Fibroblast of upper back skin (primary cell): ENCODE measurements at regions not wholly inside any gene's neighbourhood (a gene's known extent, or its start where the extent isn't known, plus 50 kb on each side); places are given as distances from the start of the nearest gene placed in this dataset.
A peak's percentile ranks its signal among the peaks of the same experiment; 100 is the strongest.
"Not testable (repeated sequence)": the region's sequence is repeated elsewhere in the genome, so short reads cannot be mapped to it uniquely, and the experiment has no call there.

ENCODE experiments used
- DNase-seq: peaks from one replicate; pipeline ENCODE4 v3.0.0-alpha.2; 2013

- no peak for DNase-seq
Observed at GRCh38 chr5:159657298-159657697, 259.0 kb upstream of the ADRA1B start.

- no peak for DNase-seq
Observed at GRCh38 chr5:159657771-159658170, 258.5 kb upstream of the ADRA1B start.

- DNase-seq: no peak
Observed at GRCh38 chr5:159658266-159658925, 257.9 kb upstream of the ADRA1B start.

- DNase-seq: peak; percentile 8
Observed at GRCh38 chr5:159660401-159660800, 255.9 kb upstream of the ADRA1B start.

GRCh38 chr5:159663986-159664385 is 252.3 kb upstream of the ADRA1B start:
- no peak for DNase-seq

- no peak for DNase-seq
Observed at GRCh38 chr5:159667286-159667685, 249.0 kb upstream of the ADRA1B start.

- DNase-seq: no peak
Observed at GRCh38 chr5:159668556-159668955, 247.7 kb upstream of the ADRA1B start.

GRCh38 chr5:159669559-159669958 is 246.7 kb upstream of the ADRA1B start:
- no peak for DNase-seq

GRCh38 chr5:159671886-159672285 is 244.4 kb upstream of the ADRA1B start:
- DNase-seq: no peak

- DNase-seq: no peak
Observed at GRCh38 chr5:159673538-159673937, 242.7 kb upstream of the ADRA1B start.

- no peak for DNase-seq
Observed at GRCh38 chr5:159678657-159679392, 237.5 kb upstream of the ADRA1B start.

GRCh38 chr5:159680095-159680494 is 236.2 kb upstream of the ADRA1B start:
- no peak for DNase-seq

- no peak for DNase-seq
Observed at GRCh38 chr5:159681661-159682060, 234.6 kb upstream of the ADRA1B start.

- DNase-seq: no peak
Observed at GRCh38 chr5:159682623-159683022, 233.7 kb upstream of the ADRA1B start.

GRCh38 chr5:159687892-159688291 is 228.4 kb upstream of the ADRA1B start:
- not testable (repeated sequence) for DNase-seq

GRCh38 chr5:159695741-159696294 is 220.5 kb upstream of the ADRA1B start:
- DNase-seq: no peak

- DNase-seq: no peak
Observed at GRCh38 chr5:159697530-159697929, 218.8 kb upstream of the ADRA1B start.

- peak; percentile 7 for DNase-seq
Observed at GRCh38 chr5:159698322-159698721, 218.0 kb upstream of the ADRA1B start.

GRCh38 chr5:159700016-159700415 is 216.3 kb upstream of the ADRA1B start:
- no peak for DNase-seq

- DNase-seq: no peak
Observed at GRCh38 chr5:159702301-159702700, 214.0 kb upstream of the ADRA1B start.

- no peak for DNase-seq
Observed at GRCh38 chr5:159702826-159703225, 213.5 kb upstream of the ADRA1B start.

- peak; percentile 32 for DNase-seq
Observed at GRCh38 chr5:159704160-159704559, 212.1 kb upstream of the ADRA1B start.

- DNase-seq: no peak
Observed at GRCh38 chr5:159705948-159706347, 210.3 kb upstream of the ADRA1B start.

GRCh38 chr5:159708090-159708489 is 208.2 kb upstream of the ADRA1B start:
- no peak for DNase-seq
